ENCODE measurements at regions not wholly inside any gene's neighbourhood (a gene's known extent, or its start where the extent isn't known, plus 50 kb on each side); places are given as distances from the start of the nearest gene placed in this dataset.

GRCh38 chr9:3650994-3651622, 125.3 kb upstream of the RFX3 start:
- Mint-ChIP-seq H3K36me3 (ENCODE audit: low read depth) (no peaks in the 10 kb centered on the region), H3K9me3 (no peaks in the 10 kb centered on the region; the same call in 2 of the 3 replicates)
- no peak overlapping the region for H3K4me3 ChIP-seq

GRCh38 chr9:3648722-3649246, 123.0 kb upstream of the RFX3 start:
- H3K27me3 ChIP-seq (ENCODE audit: insufficient read depth): no peaks in the 10 kb centered on the region

More at GRCh38 chr9:3650994-3651622, 125.3 kb upstream of the RFX3 start:
- no peak for TF ChIP-seq EZH2 (IDR thresholded peaks at IDR 0.05; ENCODE audit: low read depth, unreplicated experiment)
- TF ChIP-seq CTCF (conservative IDR thresholded peaks at IDR 0.05; ENCODE audit: low read depth in 2 of 2): 0 out of 4 replicates have a peak, but pooled peaks of 1 of the 2 experiments have one; percentile 4
- Histone ChIP-seq H3K79me2 (replicated peaks; ENCODE audit: insufficient read depth) (no peaks in the 10 kb centered on the region), H4K20me1 (replicated peaks; ENCODE audit: insufficient read depth) (no peaks in the 10 kb centered on the region), H3K9me2 (ENCODE audit: insufficient read depth) (no peaks in the 10 kb centered on the region), H3K4me1 (ENCODE audit: insufficient read depth) (no peaks in the 10 kb centered on the region), H2AFZ (no peak overlapping the region), H3K27ac (ENCODE audit: low read depth) (no peak overlapping the region), H3F3A (replicated peaks; ENCODE audit: low read depth) (no peaks in the 10 kb centered on the region), H3K36me3 (ENCODE audit: insufficient read depth) (no peaks in the 10 kb centered on the region), H3K4me2 (no peak overlapping the region), H3K27me3 (ENCODE audit: insufficient read depth) (no peaks in the 10 kb centered on the region)
- ATAC-seq: no peak
- H3K4me1 Mint-ChIP-seq: peaks cover 2% of the 10 kb centered on the region; the same call in 1 of the 3 replicates
- no peaks in the 10 kb centered on the region for H3K27me3 Mint-ChIP-seq (ENCODE audit: insufficient read depth, low read depth, poor library complexity)
- DNase-seq (ENCODE audit: low spot score): no peak
- H3K27ac Mint-ChIP-seq: no peak overlapping the region; the same call in 1 of the 2 replicates
- H3K4me3 Mint-ChIP-seq: no peak overlapping the region

GRCh38 chr9:3648266-3648665, 122.5 kb upstream of the RFX3 start:
- H3K4me1 Mint-ChIP-seq: peaks cover 2% of the 10 kb centered on the region; the same call in 1 of the 3 replicates
- no peaks in the 10 kb centered on the region for H3K79me2 ChIP-seq (replicated peaks; ENCODE audit: insufficient read depth)
- H3K9me2 ChIP-seq (ENCODE audit: insufficient read depth): no peaks in the 10 kb centered on the region
- no peak overlapping the region; the same call in 1 of the 2 replicates for H3K27ac Mint-ChIP-seq
- H3K4me1 ChIP-seq (ENCODE audit: insufficient read depth): no peaks in the 10 kb centered on the region
- no peaks in the 10 kb centered on the region for H3K27me3 ChIP-seq (ENCODE audit: insufficient read depth)
- no peaks in the 10 kb centered on the region for H3K27me3 Mint-ChIP-seq (ENCODE audit: insufficient read depth, low read depth, poor library complexity)
- no peaks in the 10 kb centered on the region for H3F3A ChIP-seq (replicated peaks; ENCODE audit: low read depth)
- H3K4me3 Mint-ChIP-seq: no peak overlapping the region
- DNase-seq (ENCODE audit: low spot score): peak; percentile 31
- no peak overlapping the region for H3K4me2 ChIP-seq
- H4K20me1 ChIP-seq (replicated peaks; ENCODE audit: insufficient read depth): no peaks in the 10 kb centered on the region
- no peak overlapping the region for H3K4me3 ChIP-seq
- no peak for ATAC-seq
- no peaks in the 10 kb centered on the region for H3K36me3 Mint-ChIP-seq (ENCODE audit: low read depth)
- no peaks in the 10 kb centered on the region for H3K9me3 Mint-ChIP-seq
- no peak overlapping the region for H3K27ac ChIP-seq (ENCODE audit: low read depth)
- H2AFZ ChIP-seq: peak overlapping the region; percentile 84; the same call in 1 of the 2 replicates
- no peaks in the 10 kb centered on the region for H3K36me3 ChIP-seq (ENCODE audit: insufficient read depth)
- TF ChIP-seq POLR2AphosphoS5 (IDR thresholded peaks at IDR 0.05; ENCODE audit: low read depth) (no peak), JUNB (IDR thresholded peaks at IDR 0.05; ENCODE audit: unreplicated experiment) (no peak), CTCF (conservative IDR thresholded peaks at IDR 0.05; ENCODE audit: low read depth in 2 of 2) (no peak), ZNF114 (CRISPR knock-in tag; IDR thresholded peaks at IDR 0.05) (no peak)

More at GRCh38 chr9:3648722-3649246, 123.0 kb upstream of the RFX3 start:
- DNase-seq (ENCODE audit: low spot score) (no peak), ATAC-seq (no peak)
- no peaks in the 10 kb centered on the region for H3K36me3 ChIP-seq (ENCODE audit: insufficient read depth)
- H3K36me3 Mint-ChIP-seq (ENCODE audit: low read depth): no peaks in the 10 kb centered on the region
- no peak for TF ChIP-seq CREB1 (CRISPR knock-in tag; IDR thresholded peaks at IDR 0.05; ENCODE audit: low read depth)
- no peaks in the 10 kb centered on the region for H3K4me1 ChIP-seq (ENCODE audit: insufficient read depth)
- no peak overlapping the region for H3K4me2 ChIP-seq
- no peaks in the 10 kb centered on the region for H4K20me1 ChIP-seq (replicated peaks; ENCODE audit: insufficient read depth)
- no peaks in the 10 kb centered on the region for H3F3A ChIP-seq (replicated peaks; ENCODE audit: low read depth)
- no peak overlapping the region; the same call in 1 of the 2 replicates for H3K27ac Mint-ChIP-seq
- no peaks in the 10 kb centered on the region for H3K27me3 Mint-ChIP-seq (ENCODE audit: insufficient read depth, low read depth, poor library complexity)
- no peaks in the 10 kb centered on the region for H3K9me3 Mint-ChIP-seq
- H3K4me3 Mint-ChIP-seq: no peak overlapping the region
- H2AFZ ChIP-seq: peak overlapping the region; percentile 84
- H3K9me2 ChIP-seq (ENCODE audit: insufficient read depth): no peaks in the 10 kb centered on the region
- no peak overlapping the region for H3K27ac ChIP-seq (ENCODE audit: low read depth)
- no peaks in the 10 kb centered on the region for H3K79me2 ChIP-seq (replicated peaks; ENCODE audit: insufficient read depth)
- peaks cover 2% of the 10 kb centered on the region; the same call in 1 of the 3 replicates for H3K4me1 Mint-ChIP-seq
- no peak overlapping the region for H3K4me3 ChIP-seq
